Pancreas (tissue), 10 donors: ENCODE measurements at regions not wholly inside any gene's neighbourhood (a gene's known extent, or its start where the extent isn't known, plus 50 kb on each side); places are given as distances from the start of the nearest gene placed in this dataset.

Experiments used
- ATAC-seq, 4 donors: fragments of 200-7000 bp; cut with Tn5 transposase; one replicate each; pipeline versions ENCODE4 v1.8.0 to v1.9.1; 2020; ENCODE audit warnings: mild to moderate bottlenecking in 4 of 4, moderate library complexity in 4 of 4
- DNase-seq, 6 donors: peaks; one replicate each; pipeline ENCODE4 v3.0.0-alpha.2; 2020
- FAIRE-seq: peaks from 2 replicates; lab custom pipeline; 2012; peaks lifted over from hg19 to GRCh38; lab: Jason Lieb, UNC
- H3K27ac ChIP-seq, 4 donors: fragments of 200-600 bp; sonication (generic); 1 replicate in 3 of 4; 2 replicates in 1 of 4; pipeline versions ENCODE4 v1.5.0 to v1.8.0; 2020
- H3K27me3 ChIP-seq, 4 donors: fragments of 200-600 bp; one replicate each; pipeline ENCODE4 v1.8.0; 2021
- H3K36me3 ChIP-seq, 3 donors: fragments of 200-600 bp; sonication (generic) in 1 of 3; one replicate each; pipeline versions ENCODE4 v1.5.0 to v1.8.0; 2020 to 2021
- H3K4me1 ChIP-seq, 3 donors: fragments of 200-600 bp; one replicate each; pipeline ENCODE4 v1.8.0; 2021
- H3K4me3 ChIP-seq, 4 donors: fragments of 200-600 bp; sonication (generic) in 2 of 4; one replicate each; pipeline versions ENCODE4 v1.5.0 to v1.8.0; 2020 to 2021
- H3K9me3 ChIP-seq, 4 donors: fragments of 200-600 bp; one replicate each; pipeline ENCODE4 v1.8.0; 2021
- CTCF ChIP-seq, 4 donors: fragments of 200-600 bp; sonication (generic) in 3 of 4; IDR thresholded peaks; one replicate each; pipeline versions ENCODE4 v1.5.0 to v1.8.0; 2021; ENCODE audit warnings: antibody characterized with exemption in 4 of 4
- WGBS, 2 donors: extraction: QIAGEN DNeasy Blood & Tissue Kit; methylation state at CpG; one replicate each; pipeline ENCODE4 v1.1.7; 2013; 5-methylcytosine and 5-hydroxymethylcytosine counted together
- intact Hi-C, 3 donors: fragments of 100-400 bp; cut with DNase I; formaldehyde crosslinking; loops; one replicate each; pipeline versions ENCODE4 v1.11.1 to v1.14.2; 2022
- donor health status: healthy with polysubstance abuse.
- donor health status: DM: no; HTN: no; CAD: no; lungs with moderate emphysema.
- donor health status: DM: no; HTN: no; CAD: no.
- donor health status: control.
- donor health status: control.
- donor health status: Bipolar disorder and iron deficiency.
- donor health status: DM: yes; HTN: yes; CAD: no.
- donor health status: DM: no; HTN: no; CAD: no.
- donor health status: DM: no; HTN: no; CAD: no.
- donor health status: DM: yes; HTN: yes; CAD: no.

- H3K4me3 ChIP-seq: no peak overlapping the region
- H3K9me3 ChIP-seq: no peaks in the 10 kb centered on the region
- H3K36me3 ChIP-seq: no peaks in the 10 kb centered on the region
- H3K27ac ChIP-seq: no peak overlapping the region
- DNase-seq: no peak
- intact Hi-C loops: no loop called here
- H3K27me3 ChIP-seq: no peaks in the 10 kb centered on the region
- no peak for ATAC-seq
- no peaks in the 10 kb centered on the region for H3K4me1 ChIP-seq
- TF ChIP-seq CTCF (IDR thresholded peaks at IDR 0.05): no peak
- no peak for FAIRE-seq
Observed at GRCh38 chr6:112557961-112558360, 210.8 kb downstream of the RFPL4B start.

GRCh38 chr6:112560651-112561050 lies 213.5 kb downstream of the RFPL4B start:
- no peak overlapping the region for H3K4me3 ChIP-seq
- no peaks in the 10 kb centered on the region for H3K27me3 ChIP-seq
- no peaks in the 10 kb centered on the region for H3K36me3 ChIP-seq
- FAIRE-seq (no peak), DNase-seq (no peak), ATAC-seq (no peak)
- no peaks in the 10 kb centered on the region for H3K9me3 ChIP-seq
- TF ChIP-seq CTCF (IDR thresholded peaks at IDR 0.05): no peak
- intact Hi-C loops: no loop called here
- no peaks in the 10 kb centered on the region for H3K4me1 ChIP-seq
- WGBS, 2 donors: 65 to 66% methylated on average over 2 of the region's 2 CpGs
- no peak overlapping the region for H3K27ac ChIP-seq

GRCh38 chr6:112562301-112563231 lies 215.4 kb downstream of the RFPL4B start:
- no peak for FAIRE-seq
- Histone ChIP-seq H3K36me3 (no peaks in the 10 kb centered on the region), H3K27me3 (no peaks in the 10 kb centered on the region), H3K4me3 (no peak overlapping the region), H3K27ac (no peak overlapping the region), H3K4me1 (no peaks in the 10 kb centered on the region), H3K9me3 (no peaks in the 10 kb centered on the region)
- 16 to 26% methylated on average over 7 of the region's 7 CpGs for WGBS, 2 donors
- intact Hi-C loops: no loop called here
- ATAC-seq: peak in 3 of 4 donors; percentile 22 to 38 (median 29)
- TF ChIP-seq CTCF (IDR thresholded peaks at IDR 0.05): no peak
- no peak for DNase-seq

- Histone ChIP-seq H3K27ac (peak overlapping the region in 1 of 4 donors; percentile 9), H3K4me1 (no peaks in the 10 kb centered on the region), H3K27me3 (no peaks in the 10 kb centered on the region), H3K9me3 (no peaks in the 10 kb centered on the region), H3K36me3 (no peaks in the 10 kb centered on the region), H3K4me3 (no peak overlapping the region)
- no peak for DNase-seq
- no peak for FAIRE-seq
- intact Hi-C loops: no loop called here
- 35 to 41% methylated on average over 3 of the region's 3 CpGs for WGBS, 2 donors
- ATAC-seq: peak in 2 of 4 donors; percentile 55 to 61
- TF ChIP-seq CTCF (IDR thresholded peaks at IDR 0.05): no peak
Observed at GRCh38 chr6:112563368-112563767, 216.2 kb downstream of the RFPL4B start.

- ATAC-seq (no peak), FAIRE-seq (no peak), DNase-seq (no peak)
- intact Hi-C loops: no loop called here
- no peak overlapping the region for H3K27ac ChIP-seq
- TF ChIP-seq CTCF (IDR thresholded peaks at IDR 0.05): no peak
- H3K36me3 ChIP-seq: no peaks in the 10 kb centered on the region
- peaks cover 0 to 6% (median 0%) of the 10 kb centered on the region in 3 donors for H3K4me1 ChIP-seq
- no peak overlapping the region for H3K4me3 ChIP-seq
- no peaks in the 10 kb centered on the region for H3K9me3 ChIP-seq
- no peaks in the 10 kb centered on the region for H3K27me3 ChIP-seq
Observed at GRCh38 chr6:112568066-112568465, 220.9 kb downstream of the RFPL4B start.
